HS-5 (cell line): ENCODE measurements at regions not wholly inside any gene's neighbourhood (a gene's known extent, or its start where the extent isn't known, plus 50 kb on each side); places are given as distances from the start of the nearest gene placed in this dataset.
"Not testable (repeated sequence)": the region's sequence is repeated elsewhere in the genome, so short reads cannot be mapped to it uniquely, and the experiment has no call there.

Experiments used
- DNase-seq: peaks from one replicate; pipeline ENCODE4 v3.0.0-alpha.2; 2012; ENCODE audit warnings: low read depth

DNA sequence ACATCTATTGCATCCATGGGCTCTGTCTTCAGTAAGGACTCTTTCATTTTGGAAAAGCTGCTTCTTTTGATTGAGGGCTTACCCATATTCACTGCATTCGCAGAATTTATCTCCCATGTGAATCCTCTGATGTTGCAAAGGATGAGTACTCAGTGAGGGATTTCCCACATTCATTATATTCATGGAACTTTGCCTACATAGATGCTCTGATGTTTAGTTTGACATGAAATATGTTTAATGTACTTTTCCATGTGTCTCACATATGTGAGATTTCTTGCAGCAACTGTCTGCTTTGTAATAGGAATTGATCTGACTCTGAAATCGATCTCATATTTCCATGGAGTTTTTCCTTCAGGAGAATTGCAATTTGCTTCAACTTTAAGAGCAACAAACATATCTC is 1699.6 kb upstream of the FLRT2 start:
- DNase-seq, result no peak

DNA sequence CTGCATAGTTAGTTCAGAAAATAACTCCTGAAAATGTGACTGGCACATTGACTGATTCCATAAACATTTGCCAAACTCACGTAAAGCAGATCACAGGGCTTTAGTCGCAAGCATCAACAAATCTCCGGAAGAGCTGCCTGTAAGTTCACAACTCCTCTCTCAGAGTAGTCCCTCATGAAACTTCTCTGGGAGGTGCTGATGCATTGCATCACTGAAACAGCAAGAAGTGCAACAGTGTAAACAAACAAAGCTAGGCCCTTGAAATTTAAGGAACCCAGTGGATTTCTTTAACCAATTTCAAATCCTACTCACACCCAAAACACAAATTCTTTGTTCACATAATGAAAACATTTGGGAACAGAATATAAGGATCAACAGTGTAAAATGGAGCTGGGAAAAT is 1691.7 kb upstream of the FLRT2 start:
- DNase-seq, result no peak

DNA sequence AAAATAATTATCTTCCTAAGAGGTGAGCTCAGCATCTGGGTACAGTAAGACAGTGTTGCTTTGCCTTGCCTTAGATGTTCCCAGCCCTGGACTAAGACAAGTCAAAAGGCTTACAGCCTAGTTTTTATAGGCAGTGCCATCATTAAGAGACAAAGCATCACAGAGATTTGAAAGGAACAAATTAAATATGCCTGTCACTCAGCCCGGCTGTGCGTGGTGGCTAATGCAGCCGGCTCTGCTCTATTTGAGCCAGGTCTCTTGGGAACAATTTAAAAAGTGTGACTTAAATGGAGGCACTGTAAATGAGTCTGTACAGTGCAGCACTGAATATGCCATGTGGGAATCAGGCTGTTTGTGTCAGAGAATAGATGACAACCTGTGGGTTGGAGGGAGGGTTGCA is 1687.4 kb upstream of the FLRT2 start:
- no peak for DNase-seq

DNA sequence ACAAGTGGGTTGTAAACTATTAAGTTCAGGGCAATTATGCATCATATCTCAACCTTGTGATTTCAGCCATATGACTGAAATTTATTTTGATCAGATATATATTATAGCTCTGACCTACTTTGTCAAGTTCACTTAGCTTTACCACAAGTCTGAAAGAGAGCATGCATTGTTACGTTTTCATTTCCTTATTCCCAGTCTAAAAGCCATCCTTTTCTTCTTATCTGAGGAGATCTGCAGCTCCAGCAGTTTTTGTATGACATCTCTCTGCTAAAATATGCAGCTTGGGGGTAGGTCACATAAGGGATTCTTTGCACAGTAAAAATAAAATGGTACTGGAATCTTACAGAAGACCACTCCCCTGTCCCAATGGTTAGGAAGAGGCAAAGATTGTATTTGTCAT is 1682.8 kb upstream of the FLRT2 start:
- DNase-seq, result no peak

DNA sequence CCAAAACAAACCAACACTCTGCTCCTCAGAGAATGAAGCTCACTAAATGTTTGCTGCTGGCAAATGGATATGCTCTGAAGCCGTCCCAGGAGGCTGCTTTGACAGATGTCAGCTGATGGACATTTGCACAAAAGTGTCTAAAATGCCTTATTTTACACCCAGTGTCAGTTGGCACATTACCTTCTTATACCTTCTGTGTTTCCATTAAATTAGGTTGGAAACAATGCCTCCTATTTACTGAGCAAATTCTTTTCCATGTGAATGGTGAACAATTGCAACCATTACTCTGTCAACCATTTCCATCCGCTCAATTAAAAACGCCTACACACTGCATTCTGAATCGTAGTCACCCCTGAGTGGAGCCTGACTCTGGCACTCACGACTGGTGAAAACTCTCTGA is 1679.9 kb upstream of the FLRT2 start:
- DNase-seq, result no peak

DNA sequence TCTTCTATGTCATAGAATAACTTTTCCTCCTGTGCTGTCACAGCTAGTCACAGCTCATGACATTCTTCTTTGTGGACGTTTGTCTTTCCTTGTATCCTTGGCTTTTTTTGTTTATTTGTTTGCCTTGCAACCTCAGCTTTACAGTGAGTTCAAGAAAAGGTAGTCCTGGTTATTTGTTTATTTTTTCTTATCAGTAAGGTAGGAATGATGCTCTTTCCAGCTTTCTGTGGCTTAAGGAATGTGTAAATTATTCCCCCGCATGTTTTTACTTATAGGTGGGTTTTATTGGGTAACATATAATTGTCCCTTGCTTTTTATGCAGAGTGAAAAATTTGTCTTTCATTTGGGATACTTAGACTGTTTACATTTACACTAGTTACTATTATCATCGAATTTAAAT is 1673.6 kb upstream of the FLRT2 start:
- DNase-seq, result no peak

DNA sequence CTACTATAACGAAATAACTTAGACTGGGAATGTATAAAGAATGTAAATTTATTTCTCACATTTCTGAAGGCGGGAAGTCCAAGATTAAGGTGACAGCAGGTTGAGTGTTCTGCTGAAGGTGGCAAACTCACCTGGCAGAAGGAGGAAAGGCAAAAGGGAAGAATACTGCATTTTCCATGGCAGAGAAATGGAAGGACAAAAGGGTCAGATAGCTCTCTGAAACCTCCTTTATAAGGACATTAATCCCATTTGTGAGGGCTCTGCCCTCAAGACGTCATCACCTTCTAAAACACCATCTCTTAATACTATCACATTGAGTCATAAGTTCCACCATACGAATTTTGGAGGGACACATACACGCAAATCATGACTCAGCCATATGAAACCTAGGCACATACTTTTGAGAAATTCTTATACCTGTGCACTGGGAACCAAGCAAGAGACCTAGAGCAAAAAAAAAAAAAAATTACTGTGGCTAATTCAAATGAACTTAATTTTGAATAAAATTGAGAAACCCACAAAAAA is 1669.3 kb upstream of the FLRT2 start:
- no peak for DNase-seq

DNA sequence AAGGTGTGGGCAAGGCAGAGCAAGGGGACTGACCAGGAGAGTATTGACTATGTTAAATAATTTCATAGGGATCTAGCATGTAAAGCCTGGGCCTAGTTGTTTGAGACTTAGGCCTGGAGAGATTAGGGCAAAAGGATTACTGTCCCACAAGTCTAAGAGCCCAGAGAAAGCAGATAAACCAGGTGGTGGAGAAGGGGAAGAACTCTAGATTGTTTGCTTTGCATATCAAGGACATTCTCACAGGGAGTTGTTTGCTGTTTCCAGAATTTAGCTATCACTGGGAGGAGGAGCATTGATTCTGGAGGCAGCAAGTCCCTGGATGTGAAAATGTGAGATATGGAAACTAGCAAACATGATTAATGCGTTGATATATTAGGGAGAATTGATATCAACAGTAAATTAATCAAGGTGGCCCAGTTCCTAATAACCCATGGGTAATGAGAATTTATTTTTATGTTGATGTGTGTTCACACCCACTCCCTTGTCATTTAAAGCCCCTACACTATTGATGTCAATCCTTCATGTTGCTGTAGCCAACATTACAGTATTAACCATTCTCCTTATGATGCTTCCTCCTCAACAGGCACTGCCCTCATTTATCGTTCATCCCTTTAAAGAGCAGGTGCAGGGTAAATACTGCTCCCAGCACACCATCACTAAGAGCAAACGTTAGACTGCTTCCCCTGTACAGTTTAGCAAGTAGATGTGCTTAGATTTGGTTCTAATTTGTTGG is 1666.7 kb upstream of the FLRT2 start:
- DNase-seq, result no peak

DNA sequence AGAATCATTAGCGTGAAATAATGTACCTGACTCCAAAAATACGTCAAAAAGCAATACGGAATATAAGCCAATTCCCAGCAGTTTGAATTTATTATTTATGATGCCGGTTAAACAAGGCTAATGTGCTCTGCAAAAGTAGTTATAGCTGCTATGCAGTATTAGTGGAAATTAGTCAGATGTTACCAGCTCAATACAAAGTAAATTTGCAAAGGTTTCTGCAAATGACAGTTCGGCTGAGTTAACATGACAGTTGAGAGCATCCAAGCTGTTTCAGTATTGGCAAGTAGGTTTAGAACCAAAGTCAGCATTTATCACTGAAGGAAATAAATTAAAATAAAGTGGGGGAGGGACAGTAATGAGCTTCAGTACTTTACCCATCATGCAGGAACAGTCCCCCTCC is 1665.8 kb upstream of the FLRT2 start:
- DNase-seq, result no peak

DNA sequence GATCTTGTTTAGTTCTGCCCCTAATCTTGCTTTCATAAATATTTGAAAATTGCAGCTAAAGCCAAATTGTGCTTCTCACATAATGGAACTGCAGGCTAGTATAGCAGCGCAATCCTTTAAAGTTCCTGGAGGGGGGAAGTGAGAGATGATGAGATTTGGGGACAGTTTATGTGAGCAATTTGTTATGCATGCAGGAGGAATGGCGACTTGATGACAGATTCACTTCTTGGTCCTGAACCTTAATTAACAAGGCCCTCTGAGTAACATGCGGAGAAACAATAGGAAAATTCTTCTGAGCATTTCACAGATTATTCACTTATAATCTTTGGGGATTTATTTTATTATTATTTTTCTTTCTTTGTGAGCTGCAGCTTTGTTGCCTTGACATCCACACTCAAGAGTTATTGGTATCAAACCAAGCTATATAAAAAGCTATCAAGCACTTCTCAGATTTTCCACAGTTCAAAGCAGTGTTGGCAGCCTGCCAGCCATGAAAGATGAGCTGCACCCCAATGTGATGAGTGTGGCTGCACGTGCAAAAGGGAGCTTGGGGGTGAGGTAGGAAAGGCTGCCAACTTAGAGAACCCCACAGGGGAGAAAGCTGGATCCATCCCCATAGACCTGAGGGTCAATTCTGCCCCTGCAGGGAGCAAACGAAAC is 1662.2 kb upstream of the FLRT2 start:
- DNase-seq, result no peak

DNA sequence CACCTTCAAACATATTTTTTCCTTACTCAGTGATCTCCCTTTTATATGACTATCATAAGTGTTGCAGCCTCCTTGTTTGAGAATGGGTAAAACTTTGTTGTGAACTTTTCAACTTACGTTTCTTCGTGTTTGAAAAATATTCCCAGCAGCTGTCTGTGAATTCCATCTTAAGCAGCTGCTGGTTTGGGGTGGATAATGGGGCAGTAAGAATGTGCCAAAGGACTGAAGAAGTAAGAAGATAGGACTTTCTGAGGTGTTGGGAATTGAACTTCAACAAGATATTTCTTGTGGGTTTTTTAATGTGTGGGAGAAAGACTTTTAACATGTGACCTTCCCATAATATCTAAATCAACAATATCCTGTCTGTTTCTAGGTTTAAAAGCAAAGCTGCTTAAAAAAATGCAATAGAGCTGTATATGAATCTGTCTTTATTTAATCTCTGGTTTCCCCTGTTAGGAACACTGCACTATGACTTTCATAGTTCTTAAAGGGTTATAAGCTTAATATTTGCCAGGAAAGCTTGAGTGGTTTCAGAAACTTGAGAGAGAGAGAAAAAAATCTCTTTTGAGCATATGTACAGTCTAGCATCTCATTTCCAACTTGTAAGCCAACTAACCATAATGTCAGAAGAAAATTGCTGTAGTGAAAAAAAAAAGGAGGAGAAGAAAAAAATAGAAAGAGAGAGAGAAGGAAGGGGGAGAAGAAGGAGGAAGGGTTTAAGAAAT is 1659.2 kb upstream of the FLRT2 start:
- DNase-seq, result no peak

DNA sequence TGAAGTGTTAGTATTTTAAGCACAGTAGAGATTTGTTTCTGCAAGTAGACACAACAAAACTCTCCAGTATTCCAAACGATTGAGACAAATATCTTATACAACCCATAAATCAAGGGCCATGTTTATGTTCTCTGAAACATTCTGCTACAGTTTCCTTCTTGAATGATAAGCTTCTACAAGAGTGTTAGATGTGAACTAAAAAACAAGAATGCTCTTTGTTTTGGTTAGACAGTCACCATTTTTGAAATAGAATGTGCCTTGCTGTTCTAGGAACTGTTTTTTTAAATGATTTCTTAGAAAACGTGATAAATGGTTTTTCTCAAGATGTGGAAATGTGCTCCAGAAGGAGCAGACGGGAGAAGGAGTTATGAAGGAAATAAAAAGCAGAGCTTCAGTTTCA is 1656.3 kb upstream of the FLRT2 start:
- no peak for DNase-seq

DNA sequence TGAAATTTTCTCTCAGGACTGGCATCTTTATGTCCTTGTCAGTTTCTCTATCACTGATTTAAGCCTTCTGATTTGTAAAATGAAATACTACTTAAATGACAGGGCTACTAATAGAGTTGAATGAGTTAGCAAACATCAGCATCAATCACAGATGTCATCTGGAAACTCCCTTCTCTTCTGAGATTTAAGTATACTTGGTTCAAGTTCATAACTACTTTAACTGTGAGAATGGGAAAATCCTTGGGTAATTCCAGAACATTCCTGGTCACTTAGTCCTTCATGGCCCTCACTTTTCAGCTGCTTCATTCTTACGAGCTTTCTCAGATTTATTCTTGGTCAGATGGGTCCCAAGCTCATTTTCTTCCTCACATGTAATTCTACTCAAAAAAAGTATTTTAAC is 1655.3 kb upstream of the FLRT2 start:
- DNase-seq, result no peak

DNA sequence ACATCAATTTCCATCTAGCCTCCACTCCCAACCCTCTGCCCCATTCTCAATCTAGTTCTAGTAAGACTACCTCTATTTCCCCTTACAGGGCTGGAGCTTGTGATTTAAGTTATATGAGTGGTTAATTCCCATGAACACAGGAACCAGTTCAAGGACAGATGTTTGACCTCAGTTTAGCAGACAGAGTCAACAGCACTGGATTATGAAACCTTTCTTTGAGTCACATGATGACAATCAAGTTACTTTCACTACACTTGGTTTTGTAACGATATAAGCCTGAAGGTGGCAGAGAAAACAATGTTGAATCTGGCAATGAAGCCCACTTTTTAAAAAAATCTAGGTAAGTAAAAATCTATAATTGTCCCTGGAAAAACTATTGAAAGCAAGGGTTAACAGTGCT is 1646.2 kb upstream of the FLRT2 start:
- no peak for DNase-seq

DNA sequence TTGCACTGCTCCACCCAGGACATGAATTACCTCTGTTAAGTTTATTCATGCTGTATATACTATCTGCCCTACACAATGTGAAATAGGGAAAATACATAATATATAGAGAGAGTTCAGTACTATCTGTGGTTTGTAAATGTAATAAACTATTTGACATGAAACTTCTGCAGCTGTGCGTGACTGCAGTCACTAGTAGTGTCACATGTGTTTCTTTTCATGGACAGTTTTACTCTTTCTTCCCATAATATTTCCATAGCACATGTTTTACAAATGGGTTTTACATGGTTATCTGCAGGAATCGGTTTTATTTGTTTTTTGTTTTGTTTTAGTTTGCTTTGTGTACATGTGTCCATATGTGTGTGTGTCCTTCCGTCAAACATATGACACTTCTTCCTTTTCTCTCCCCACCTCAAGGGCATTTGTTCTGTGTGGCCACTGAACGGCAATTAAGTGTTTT is 1644.1 kb upstream of the FLRT2 start:
- no peak for DNase-seq

DNA sequence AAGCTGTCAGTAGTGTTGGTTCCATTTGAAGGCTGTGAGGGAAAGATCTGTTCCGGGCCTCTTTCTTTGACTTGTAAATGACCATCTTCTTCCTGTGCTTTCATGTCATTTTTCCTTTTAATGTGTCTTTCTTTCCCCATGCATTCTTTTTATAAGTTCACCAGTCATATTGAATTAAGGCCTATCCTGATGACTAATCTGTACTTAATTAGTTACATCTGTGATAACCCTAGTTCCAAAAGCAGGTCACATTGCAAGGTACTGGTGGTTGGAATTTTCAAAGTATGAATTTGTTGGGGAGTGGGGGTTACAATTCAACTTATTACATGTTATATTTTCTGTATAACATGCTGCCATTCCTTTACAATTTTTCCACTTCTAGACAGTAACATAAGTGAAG is 1642.1 kb upstream of the FLRT2 start:
- peak; percentile 15 for DNase-seq

DNA sequence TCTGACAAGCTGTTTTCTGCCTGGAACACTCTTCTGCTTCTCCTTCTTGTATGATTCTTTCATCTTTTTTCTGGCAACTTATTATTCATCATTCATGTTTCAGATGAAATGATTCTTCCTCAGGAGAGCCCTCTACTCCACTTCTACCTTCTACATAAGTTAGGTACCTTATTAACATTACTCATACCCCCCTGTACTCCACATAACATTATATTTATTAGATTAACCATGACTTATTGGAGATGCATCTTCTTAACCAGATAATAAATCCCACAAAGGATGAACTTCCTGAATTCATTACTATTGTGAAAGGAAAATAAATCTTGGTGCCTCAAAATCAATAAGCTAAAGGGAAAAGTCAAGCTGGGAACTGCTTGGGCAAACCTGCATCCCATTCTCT is 1636.5 kb upstream of the FLRT2 start:
- DNase-seq, result no peak

DNA sequence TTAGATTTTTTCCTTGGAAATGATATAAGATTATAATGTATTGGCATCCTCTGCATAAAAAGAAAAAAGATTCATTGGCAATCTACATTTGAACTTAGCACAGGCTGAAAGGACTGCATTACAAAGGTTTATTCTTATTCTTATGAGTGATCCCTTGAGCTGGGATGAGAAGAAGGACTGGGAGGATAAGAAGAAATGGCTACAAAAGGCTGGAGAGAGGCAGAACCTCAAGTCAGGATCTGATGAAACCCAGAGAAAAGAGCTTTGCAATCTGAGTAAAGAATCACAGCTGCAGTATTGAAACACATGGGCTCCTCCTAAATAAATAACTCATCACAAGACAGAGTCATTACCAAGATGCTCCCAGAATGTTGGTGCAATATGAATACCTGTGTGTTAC is 1635.4 kb upstream of the FLRT2 start:
- DNase-seq, result no peak

DNA sequence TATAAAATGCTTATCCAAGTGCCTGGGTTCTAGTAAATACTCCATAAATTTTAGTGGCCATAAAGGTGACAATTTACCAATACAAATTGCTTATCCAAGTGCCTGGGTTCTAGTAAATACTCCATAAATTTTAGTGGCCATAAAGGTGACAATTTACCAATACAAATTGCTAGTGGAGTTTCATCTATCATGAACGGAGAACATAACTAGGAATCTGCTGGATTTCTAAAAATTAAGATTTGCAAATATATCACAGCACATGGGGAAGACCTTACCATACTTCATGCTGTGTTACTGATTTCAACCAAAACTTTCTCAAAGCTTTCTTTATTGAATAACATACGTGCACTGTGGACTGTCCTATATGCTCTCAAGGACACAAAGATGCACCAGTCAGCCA is 1631.4 kb upstream of the FLRT2 start:
- DNase-seq, result not testable (repeated sequence)

DNA sequence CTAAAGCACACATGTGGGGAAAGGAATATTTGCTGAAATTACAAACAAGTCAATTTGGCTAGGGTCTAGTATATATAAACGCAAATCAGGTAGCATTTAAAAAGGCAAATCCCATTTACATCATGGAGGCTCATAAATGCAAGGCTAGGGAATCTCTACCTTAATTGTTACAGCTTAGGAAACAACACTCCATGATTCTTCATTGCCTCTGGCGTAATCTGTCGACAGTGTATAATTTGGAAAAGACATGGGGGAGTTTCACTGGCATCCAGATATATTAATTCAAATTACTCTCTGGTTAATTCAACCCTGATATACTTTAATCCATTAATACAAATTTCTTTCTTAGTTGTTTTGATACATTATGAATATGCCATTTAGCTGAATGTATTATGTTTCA is 1630.2 kb upstream of the FLRT2 start:
- no peak for DNase-seq

DNA sequence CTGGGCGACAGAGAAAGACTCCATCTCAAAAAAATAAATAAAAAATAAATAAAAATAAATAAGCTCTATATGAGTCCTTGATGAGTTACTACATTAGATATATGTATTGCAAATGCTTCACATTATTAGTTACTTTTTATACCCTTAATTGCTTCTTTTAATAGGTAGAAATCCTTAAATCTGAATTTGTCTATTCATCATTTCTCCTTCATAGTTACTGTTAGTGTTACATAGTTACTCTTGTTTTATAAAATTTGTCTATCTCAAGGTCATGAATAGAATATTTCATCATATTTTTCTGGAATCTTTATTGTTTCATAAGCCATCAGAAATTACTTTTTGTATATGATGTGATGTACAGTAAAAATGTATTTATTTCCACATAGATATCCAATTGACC is 1624.8 kb upstream of the FLRT2 start:
- no peak for DNase-seq

DNA sequence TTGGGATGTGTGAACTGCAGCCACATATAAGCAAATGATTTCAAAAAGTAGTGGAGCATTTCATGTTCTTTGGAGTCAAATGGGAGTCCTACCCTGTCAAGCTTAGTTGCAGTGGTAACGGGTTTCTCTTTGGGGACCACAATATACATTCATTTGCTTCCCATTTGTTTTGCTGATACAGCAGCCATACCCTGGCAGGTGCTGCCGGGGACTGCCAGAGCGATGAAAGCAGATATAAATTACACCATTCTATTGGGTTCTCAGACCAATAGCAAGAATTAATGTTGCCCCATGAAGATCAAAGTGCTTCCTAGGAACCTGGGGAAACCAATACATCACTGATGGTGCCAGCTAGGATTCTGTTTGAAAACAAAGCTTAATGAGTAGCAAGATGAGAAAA is 1621.5 kb upstream of the FLRT2 start:
- no peak for DNase-seq

DNA sequence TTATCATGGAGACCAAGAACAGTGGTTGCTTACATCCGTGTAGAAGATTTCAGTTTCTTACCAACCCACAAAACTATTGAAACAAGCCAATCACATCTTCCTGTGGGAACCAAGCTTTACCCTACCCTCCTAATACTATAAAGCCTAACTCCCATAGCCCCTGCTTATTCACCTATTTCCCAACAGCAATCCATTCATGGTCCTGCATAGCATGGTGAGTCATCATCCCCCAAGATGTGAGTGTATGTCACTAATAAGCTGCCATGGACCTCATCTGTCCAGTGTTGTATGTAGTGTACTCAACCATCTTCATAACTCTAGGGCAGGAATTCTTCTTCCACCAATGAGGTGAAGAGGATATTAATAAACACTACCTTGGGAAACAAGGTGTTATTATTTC is 1620.4 kb upstream of the FLRT2 start:
- DNase-seq, result peak; percentile 5
